ENCODE measurements at regions not wholly inside any gene's neighbourhood (a gene's known extent, or its start where the extent isn't known, plus 50 kb on each side); places are given as distances from the start of the nearest gene placed in this dataset.

DNA sequence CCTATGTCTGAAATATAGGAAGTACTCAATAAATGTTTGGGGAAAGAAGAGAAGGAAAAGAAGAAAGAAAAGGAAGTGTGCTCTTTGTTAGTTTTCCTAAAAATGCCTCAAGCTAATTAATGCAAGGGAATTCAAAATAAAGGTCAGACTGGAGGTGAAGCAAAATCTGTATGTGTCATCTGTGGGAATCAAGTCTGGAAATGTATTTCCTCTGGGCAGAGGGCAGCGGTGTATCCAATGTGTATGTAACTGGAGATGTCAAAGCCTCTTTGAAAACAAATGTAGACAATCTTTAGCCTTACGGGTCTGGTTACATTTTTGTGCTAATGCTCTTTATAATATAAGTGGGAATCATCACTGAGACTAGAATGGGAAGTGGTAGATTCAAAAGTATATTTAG is 471.4 kb downstream of the MAN2A1 start:
- Histone ChIP-seq H3K27me3 (no peaks in the 10 kb centered on the region), H3K4me3 (no peak overlapping the region), H3K36me3 (no peaks in the 10 kb centered on the region), H3K9me3 (no peaks in the 10 kb centered on the region)
- no peak for DNase-seq

GRCh38 chr5:110165366-110165765 is 475.6 kb downstream of the MAN2A1 start:
- H3K36me3 ChIP-seq, result no peaks in the 10 kb centered on the region
- H3K9me3 ChIP-seq, result no peaks in the 10 kb centered on the region
- H3K4me3 ChIP-seq, result no peak overlapping the region
- peaks cover 4% of the 10 kb centered on the region; the same call in 1 of the 2 replicates for H3K27me3 ChIP-seq
- no peak for DNase-seq

- Histone ChIP-seq H3K36me3 (no peaks in the 10 kb centered on the region), H3K4me3 (no peak overlapping the region), H3K9me3 (0 out of 2 replicates have a peak, but pooled peaks cover 2% of the 10 kb centered on the region), H3K27me3 (peaks cover 4% of the 10 kb centered on the region; the same call in 1 of the 2 replicates)
- no peak for DNase-seq
Measured at GRCh38 chr5:110167384-110167783, 477.7 kb downstream of the MAN2A1 start.

DNA sequence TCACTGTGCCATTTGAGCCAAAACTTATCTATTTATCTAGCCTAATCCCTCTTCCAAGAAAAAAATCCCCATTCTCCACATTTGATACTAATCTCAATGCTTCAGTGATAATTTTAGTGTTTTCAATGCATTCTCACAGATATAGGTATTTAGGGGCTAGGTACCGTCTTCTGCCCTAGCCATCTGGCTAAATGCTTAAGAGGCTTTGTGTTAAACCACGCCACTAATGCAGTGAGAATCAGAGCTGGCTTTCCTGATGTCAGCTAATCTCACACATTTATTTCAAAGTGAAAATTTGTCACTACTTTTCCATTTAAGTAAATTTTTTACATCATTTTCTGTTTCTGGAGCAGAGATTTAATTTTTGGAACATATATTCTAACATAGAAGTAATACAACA is 479.7 kb downstream of the MAN2A1 start:
- DNase-seq, result no peak
- H3K27me3 ChIP-seq, result peaks cover 4% of the 10 kb centered on the region; the same call in 1 of the 2 replicates
- no peak overlapping the region for H3K4me3 ChIP-seq
- H3K36me3 ChIP-seq, result no peaks in the 10 kb centered on the region
- 0 out of 2 replicates have a peak, but pooled peaks cover 2% of the 10 kb centered on the region for H3K9me3 ChIP-seq

GRCh38 chr5:110177729-110178128 is 488.0 kb downstream of the MAN2A1 start:
- no peak overlapping the region for H3K4me3 ChIP-seq
- no peaks in the 10 kb centered on the region for H3K36me3 ChIP-seq
- no peaks in the 10 kb centered on the region for H3K27me3 ChIP-seq
- H3K9me3 ChIP-seq, result no peaks in the 10 kb centered on the region
- DNase-seq, result no peak

- H3K36me3 ChIP-seq, result no peaks in the 10 kb centered on the region
- no peaks in the 10 kb centered on the region for H3K9me3 ChIP-seq
- H3K27me3 ChIP-seq, result no peaks in the 10 kb centered on the region
- H3K4me3 ChIP-seq, result no peak overlapping the region
- no peak for DNase-seq
Measured at GRCh38 chr5:110179321-110179720, 489.6 kb downstream of the MAN2A1 start.

DNA sequence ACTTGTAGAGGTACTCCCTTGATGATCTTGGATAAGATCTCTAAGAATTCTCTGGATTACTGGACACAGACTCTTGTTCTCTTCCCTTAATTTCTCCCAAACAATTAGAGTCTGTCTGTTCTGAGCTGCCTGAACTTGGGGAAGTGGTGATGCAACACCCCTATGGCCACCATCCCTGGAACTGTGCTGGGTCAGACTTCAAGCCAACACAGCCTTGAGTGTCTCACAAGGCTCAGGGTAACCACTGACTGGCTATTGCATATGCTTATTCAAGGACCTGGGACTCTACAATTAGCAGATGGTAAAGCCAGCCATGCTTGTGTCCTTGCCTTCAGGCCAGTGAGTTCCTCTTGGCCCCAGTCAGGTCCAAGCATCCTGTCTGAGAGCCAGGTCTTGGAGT is 504.5 kb downstream of the MAN2A1 start:
- Histone ChIP-seq H3K9me3 (no peaks in the 10 kb centered on the region), H3K4me3 (no peak overlapping the region), H3K27me3 (0 out of 2 replicates have a peak, but pooled peaks cover 3% of the 10 kb centered on the region), H3K36me3 (no peaks in the 10 kb centered on the region)
- DNase-seq, result no peak

- DNase-seq, result no peak
- Histone ChIP-seq H3K4me3 (no peak overlapping the region), H3K9me3 (no peaks in the 10 kb centered on the region)
Measured at GRCh38 chr5:110195288-110195687, 505.6 kb downstream of the MAN2A1 start.

DNA sequence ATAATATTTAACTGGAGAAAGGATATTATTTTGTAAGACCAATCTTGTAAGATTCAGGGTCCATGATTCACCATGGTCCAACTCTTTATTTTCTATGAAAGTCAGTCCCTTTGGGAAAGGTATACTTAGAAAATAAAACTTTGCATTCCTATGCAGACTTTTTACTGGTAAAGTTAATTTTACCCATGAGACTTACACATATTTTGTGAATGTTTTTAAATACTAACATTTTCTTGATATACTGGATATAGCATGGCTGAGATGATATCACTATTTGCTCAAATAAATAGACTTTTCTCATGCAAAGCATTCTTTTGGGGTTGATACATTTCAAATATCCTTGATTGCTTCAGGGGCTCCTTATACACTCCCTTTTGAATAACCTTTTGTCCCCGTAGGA is 512.1 kb downstream of the MAN2A1 start:
- DNase-seq, result no peak
- Histone ChIP-seq H3K36me3 (no peaks in the 10 kb centered on the region), H3K9me3 (no peaks in the 10 kb centered on the region), H3K27me3 (no peaks in the 10 kb centered on the region), H3K4me3 (no peak overlapping the region)

More at GRCh38 chr5:110195288-110195687, 505.6 kb downstream of the MAN2A1 start:
- H3K27me3 ChIP-seq, result 0 out of 2 replicates have a peak, but pooled peaks cover 3% of the 10 kb centered on the region
- no peaks in the 10 kb centered on the region for H3K36me3 ChIP-seq

DNA sequence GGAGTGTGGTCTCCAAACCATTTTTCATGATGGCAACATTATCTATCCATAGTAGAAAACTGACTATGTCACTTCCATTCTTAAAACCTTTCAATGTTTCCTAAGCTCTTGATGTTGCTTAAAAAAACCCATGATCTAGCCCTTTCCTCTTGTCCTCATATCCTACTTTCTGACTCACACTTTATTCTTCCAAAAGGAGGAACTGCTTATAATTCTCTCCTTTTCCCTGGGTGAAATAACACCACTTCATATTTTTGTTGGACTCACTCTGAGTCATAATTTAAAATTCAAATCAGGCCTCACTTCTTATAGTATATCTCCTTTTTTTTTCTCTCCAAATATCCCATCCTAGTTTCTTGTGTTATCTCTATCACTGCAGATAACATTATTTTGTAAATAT is 513.9 kb downstream of the MAN2A1 start:
- Histone ChIP-seq H3K27me3 (no peaks in the 10 kb centered on the region), H3K36me3 (no peaks in the 10 kb centered on the region), H3K9me3 (no peaks in the 10 kb centered on the region; the same call in none of the 2 replicates), H3K4me3 (no peak overlapping the region)
- DNase-seq, result no peak

- no peak for DNase-seq
- peaks cover 3% of the 10 kb centered on the region for H3K9me3 ChIP-seq
- H3K4me3 ChIP-seq, result no peak overlapping the region
- H3K36me3 ChIP-seq, result no peaks in the 10 kb centered on the region
- 0 out of 2 replicates have a peak, but pooled peaks cover 2% of the 10 kb centered on the region for H3K27me3 ChIP-seq
Measured at GRCh38 chr5:110209401-110209800, 517.1 kb downstream of the TMEM232 start.

GRCh38 chr5:110218981-110219380 is 507.5 kb downstream of the TMEM232 start:
- DNase-seq, result no peak
- peaks cover 9% of the 10 kb centered on the region for H3K9me3 ChIP-seq
- no peaks in the 10 kb centered on the region for H3K36me3 ChIP-seq

GRCh38 chr5:110219769-110220168 is 506.7 kb downstream of the TMEM232 start:
- Histone ChIP-seq H3K4me3 (no peak overlapping the region), H3K36me3 (no peaks in the 10 kb centered on the region), H3K9me3 (peaks cover 9% of the 10 kb centered on the region), H3K27me3 (no peaks in the 10 kb centered on the region)
- DNase-seq, result no peak

More at GRCh38 chr5:110218981-110219380, 507.5 kb downstream of the TMEM232 start:
- no peaks in the 10 kb centered on the region for H3K27me3 ChIP-seq
- H3K4me3 ChIP-seq, result no peak overlapping the region

- Histone ChIP-seq H3K36me3 (no peaks in the 10 kb centered on the region), H3K9me3 (peaks cover 7% of the 10 kb centered on the region), H3K4me3 (no peak overlapping the region), H3K27me3 (no peaks in the 10 kb centered on the region)
- no peak for DNase-seq
Measured at GRCh38 chr5:110221036-110221435, 505.4 kb downstream of the TMEM232 start.

GRCh38 chr5:110224050-110224449 is 502.4 kb downstream of the TMEM232 start:
- Histone ChIP-seq H3K9me3 (peaks cover 3% of the 10 kb centered on the region; the same call in 1 of the 2 replicates), H3K4me3 (no peak overlapping the region), H3K27me3 (no peaks in the 10 kb centered on the region), H3K36me3 (no peaks in the 10 kb centered on the region)
- no peak for DNase-seq

GRCh38 chr5:110225949-110226348 is 500.5 kb downstream of the TMEM232 start:
- no peak for DNase-seq
- H3K27me3 ChIP-seq, result no peaks in the 10 kb centered on the region
- H3K9me3 ChIP-seq, result peaks cover 4% of the 10 kb centered on the region; the same call in 1 of the 2 replicates
- H3K36me3 ChIP-seq, result no peaks in the 10 kb centered on the region
- H3K4me3 ChIP-seq, result no peak overlapping the region

- H3K4me3 ChIP-seq, result no peak overlapping the region
- peaks cover 6% of the 10 kb centered on the region; the same call in 1 of the 2 replicates for H3K27me3 ChIP-seq
- no peaks in the 10 kb centered on the region for H3K36me3 ChIP-seq
- no peaks in the 10 kb centered on the region for H3K9me3 ChIP-seq
- DNase-seq, result no peak
Measured at GRCh38 chr5:110239786-110240185, 486.7 kb downstream of the TMEM232 start.

DNA sequence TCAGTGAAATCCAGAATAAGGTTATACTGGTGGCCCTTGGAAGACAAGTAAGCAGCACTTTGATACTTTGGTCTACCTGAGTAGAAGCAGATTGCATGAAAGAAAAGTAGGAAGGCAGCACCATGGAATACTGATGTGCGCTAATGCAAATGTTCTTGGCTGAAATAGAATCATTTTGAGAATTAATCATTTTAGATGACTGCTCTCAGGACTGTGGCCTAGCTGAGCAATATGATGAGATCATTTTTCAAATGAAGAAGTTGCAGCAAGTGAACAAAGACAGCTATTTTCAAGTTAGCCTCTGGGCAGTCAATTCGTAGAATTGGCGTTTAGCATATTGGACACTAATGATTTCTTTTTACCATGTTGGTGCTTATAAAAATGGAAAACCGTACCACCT is 483.5 kb downstream of the TMEM232 start:
- Histone ChIP-seq H3K9me3 (no peaks in the 10 kb centered on the region), H3K4me3 (no peak overlapping the region)
- DNase-seq, result no peak

More for the DNA sequence above, 483.5 kb downstream of the TMEM232 start:
- no peaks in the 10 kb centered on the region for H3K36me3 ChIP-seq
- H3K27me3 ChIP-seq, result peaks cover 11% of the 10 kb centered on the region
